Stimulated activated CD8-positive, alpha-beta memory T cell treated with anti-CD3 and anti-CD28 coated beads, Interleukin-2, amount 100 ng/mL, for 48 hours (primary cell): ENCODE measurements at regions not wholly inside any gene's neighbourhood (a gene's known extent, or its start where the extent isn't known, plus 50 kb on each side); places are given as distances from the start of the nearest gene placed in this dataset.

Experiments
- DNase-seq, 2 donors: peaks; one replicate each; pipeline ENCODE4 v3.0.0-alpha.2; 2020; ENCODE audit warnings: low read depth in 2 of 2

GRCh38 chr12:116651089-116651488 is 86.8 kb downstream of the SPRING1 start:
- DNase-seq = no peak

- no peak for DNase-seq
Observed at GRCh38 chr12:116650585-116651087, 87.2 kb downstream of the SPRING1 start.

GRCh38 chr12:116650062-116650461 is 87.8 kb downstream of the SPRING1 start:
- DNase-seq = no peak

- DNase-seq = no peak
Observed at GRCh38 chr12:116647813-116648212, 88.6 kb downstream of the MAP1LC3B2 start.

GRCh38 chr12:116646901-116647300 is 87.7 kb downstream of the MAP1LC3B2 start:
- DNase-seq = no peak

- DNase-seq = no peak
Observed at GRCh38 chr12:116644806-116645205, 85.6 kb downstream of the MAP1LC3B2 start.

GRCh38 chr12:116642683-116643082 is 83.5 kb downstream of the MAP1LC3B2 start:
- no peak for DNase-seq

GRCh38 chr12:116642106-116642505 is 82.9 kb downstream of the MAP1LC3B2 start:
- DNase-seq = no peak

- DNase-seq = no peak
Observed at GRCh38 chr12:116640281-116640680, 81.1 kb downstream of the MAP1LC3B2 start.

- DNase-seq = no peak
Observed at GRCh38 chr12:116639765-116640164, 80.6 kb downstream of the MAP1LC3B2 start.

GRCh38 chr12:116638376-116638775 is 79.2 kb downstream of the MAP1LC3B2 start:
- DNase-seq = no peak

GRCh38 chr12:116637589-116638150 is 78.5 kb downstream of the MAP1LC3B2 start:
- no peak for DNase-seq

GRCh38 chr12:116636608-116637519 is 77.7 kb downstream of the MAP1LC3B2 start:
- DNase-seq = no peak

- DNase-seq = no peak
Observed at GRCh38 chr12:116635487-116635886, 76.3 kb downstream of the MAP1LC3B2 start.

- no peak for DNase-seq
Observed at GRCh38 chr12:116633476-116633875, 74.3 kb downstream of the MAP1LC3B2 start.

GRCh38 chr12:116631619-116632018 is 72.4 kb downstream of the MAP1LC3B2 start:
- DNase-seq = no peak

GRCh38 chr12:116630762-116631161 is 71.6 kb downstream of the MAP1LC3B2 start:
- DNase-seq = no peak

GRCh38 chr12:116629480-116629879 is 70.3 kb downstream of the MAP1LC3B2 start:
- DNase-seq = no peak

- no peak for DNase-seq
Observed at GRCh38 chr12:116628989-116629388, 69.8 kb downstream of the MAP1LC3B2 start.

GRCh38 chr12:116628450-116628793 is 69.2 kb downstream of the MAP1LC3B2 start:
- DNase-seq = no peak
